ENCODE measurements at regions not wholly inside any gene's neighbourhood (a gene's known extent, or its start where the extent isn't known, plus 50 kb on each side); places are given as distances from the start of the nearest gene placed in this dataset.
"Not testable (repeated sequence)": the region's sequence is repeated elsewhere in the genome, so short reads cannot be mapped to it uniquely, and the experiment has no call there.

DNA sequence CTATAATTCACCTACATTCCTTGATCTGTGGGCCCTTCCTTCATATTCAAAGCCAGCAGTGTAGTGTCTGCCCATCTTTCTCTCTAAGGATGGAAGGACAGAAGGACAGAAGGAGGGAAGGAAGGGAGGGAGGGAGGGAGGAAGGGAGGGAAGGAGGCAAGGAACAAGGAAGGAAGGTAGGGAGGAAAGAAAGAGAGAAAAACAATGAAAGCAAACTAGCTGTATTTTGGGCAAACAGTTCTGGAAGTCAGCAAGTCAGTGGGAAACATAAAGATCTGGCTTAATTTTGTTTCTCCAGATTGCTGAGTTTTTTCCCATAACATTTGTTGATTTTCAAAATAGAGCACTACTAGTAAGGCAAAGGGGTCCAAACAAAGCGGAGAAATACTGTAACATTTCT is 555.2 kb upstream of the EPHA5 start:
- no peak for DNase-seq

- no peak for DNase-seq
These were observed 552.9 kb upstream of the EPHA5 start for GRCh38 chr4:66223068-66223703.

DNA sequence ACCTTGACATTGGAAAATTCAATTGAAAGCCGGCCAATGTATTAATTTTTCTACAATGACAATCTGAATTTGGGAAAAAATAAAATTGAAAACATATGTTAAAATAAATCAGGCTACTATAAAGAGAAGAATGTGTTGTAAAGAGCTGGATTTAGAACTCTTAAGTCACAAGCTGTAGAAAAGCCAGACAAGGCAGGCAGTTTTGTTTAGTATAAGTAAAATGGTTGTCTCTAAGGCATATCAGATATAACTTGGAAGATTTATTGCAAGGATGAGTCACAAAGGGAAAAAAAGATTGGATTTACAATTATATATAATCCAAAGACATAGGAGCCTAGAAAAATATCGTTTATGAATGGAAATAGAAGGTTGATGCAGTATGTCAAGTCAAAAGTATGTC is 549.1 kb upstream of the EPHA5 start:
- no peak for DNase-seq

DNA sequence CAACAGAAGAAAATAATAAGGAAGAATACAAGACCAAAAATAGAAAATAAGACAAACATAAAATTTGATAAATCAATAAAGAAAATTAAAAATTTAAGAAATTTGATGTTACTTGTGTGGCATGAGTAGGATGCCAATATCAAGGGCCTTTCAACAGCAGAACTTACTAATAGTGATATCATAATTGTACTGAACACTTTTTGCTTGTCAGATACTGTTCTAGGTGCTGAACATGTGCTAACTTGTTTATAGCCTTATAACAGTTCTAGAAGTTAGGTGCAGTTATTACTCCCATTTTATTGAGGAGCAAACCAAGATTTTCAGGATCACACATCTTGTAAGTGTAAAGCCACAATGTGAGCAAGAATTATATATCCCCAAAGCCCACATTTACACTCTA is 546.0 kb upstream of the EPHA5 start:
- DNase-seq, result no peak

- no peak for DNase-seq
These were observed 542.2 kb upstream of the EPHA5 start for GRCh38 chr4:66212489-66212888.

- no peak for DNase-seq
These were observed 534.4 kb upstream of the EPHA5 start for GRCh38 chr4:66204534-66205247.

- DNase-seq, result no peak
These were observed 532.6 kb upstream of the EPHA5 start for GRCh38 chr4:66202870-66203269.

GRCh38 chr4:66197451-66197850 is 527.2 kb upstream of the EPHA5 start:
- DNase-seq, result no peak

DNA sequence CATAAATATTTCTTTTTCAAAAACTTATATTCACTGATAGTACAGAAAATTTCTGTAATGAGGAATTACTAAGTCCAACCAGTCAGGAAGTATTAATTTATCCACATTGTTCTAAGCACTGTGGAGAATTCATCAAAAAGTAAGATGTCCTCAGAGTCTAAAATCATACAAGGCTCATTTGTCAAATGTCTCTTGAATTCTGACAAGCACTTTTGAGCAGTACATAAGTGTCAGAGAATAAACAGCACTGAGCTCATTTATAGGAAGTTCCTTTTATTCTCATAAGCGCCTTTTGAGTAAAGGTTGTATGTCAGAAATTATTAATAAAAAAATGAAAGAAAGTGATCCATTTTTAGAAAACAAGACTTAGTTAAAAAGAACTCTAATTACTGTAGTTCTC is 523.2 kb upstream of the EPHA5 start:
- no peak for DNase-seq

DNA sequence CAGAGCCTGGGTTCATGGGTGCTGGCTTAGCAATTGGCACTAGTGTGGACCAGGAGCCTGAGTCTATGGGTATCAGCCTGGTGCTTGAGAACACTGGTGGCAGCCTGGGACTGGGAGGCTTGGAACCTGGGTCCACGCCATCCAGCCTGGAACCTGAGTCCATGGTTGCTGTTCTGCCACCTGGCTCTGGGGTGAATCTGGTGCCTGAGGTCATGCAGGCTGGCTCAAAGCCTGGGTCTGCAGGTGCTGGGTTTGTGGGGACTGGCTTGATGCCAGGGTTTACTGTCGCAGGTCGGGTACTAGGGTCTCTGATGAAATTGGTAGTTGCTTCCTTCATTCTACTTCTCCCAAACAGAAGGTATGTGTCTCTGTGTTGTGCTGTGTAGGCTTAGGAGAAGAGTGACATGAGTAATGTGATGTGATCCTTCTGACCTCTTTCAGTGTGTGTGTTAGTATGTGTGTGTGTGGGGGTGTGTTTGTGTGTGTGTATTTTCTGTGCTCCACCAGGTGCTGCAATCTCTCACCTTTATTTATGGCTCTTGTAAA is 517.0 kb upstream of the EPHA5 start:
- no peak for DNase-seq

DNA sequence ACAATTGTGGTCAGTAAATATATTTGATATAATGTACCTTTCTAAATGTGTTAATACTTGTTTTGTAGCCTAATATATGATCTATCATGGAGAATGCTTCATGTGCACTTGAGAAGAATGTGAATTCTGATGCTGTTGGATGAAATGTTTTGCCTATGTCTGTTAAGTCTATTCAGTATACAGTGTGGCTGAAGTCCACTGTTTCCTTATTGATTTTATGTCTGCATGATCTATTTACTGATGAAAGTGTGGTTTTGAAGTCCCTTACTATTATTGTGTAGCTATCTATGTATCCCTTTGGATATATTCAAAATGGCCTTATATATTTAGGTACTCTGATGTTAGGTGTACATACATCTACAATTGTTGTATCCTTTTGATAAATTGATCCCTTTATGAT is 515.8 kb upstream of the EPHA5 start:
- no peak for DNase-seq

- no peak for DNase-seq
These were observed 512.3 kb upstream of the EPHA5 start for GRCh38 chr4:66182636-66183035.

- DNase-seq, result no peak
These were observed 508.6 kb upstream of the EPHA5 start for GRCh38 chr4:66178906-66179305.

DNA sequence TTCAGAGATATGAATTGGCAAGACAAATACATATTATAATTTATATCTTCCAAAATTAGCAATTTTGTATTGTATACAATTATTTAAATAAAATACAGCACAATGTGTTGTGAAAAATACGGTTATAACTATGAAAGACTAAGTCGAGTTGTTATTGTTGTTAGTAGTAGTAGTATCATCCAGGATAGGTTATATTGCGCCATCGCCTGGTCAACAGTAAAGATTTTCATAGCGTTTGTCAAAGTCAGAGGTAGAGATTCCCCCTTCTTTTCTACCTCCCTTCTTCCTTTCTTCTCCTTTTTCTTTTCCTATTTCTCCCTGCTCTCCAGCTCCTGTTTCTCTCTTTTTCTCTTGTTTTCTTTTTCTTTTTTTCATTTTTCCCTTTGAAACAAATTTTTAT is 499.1 kb upstream of the EPHA5 start:
- DNase-seq, result no peak

GRCh38 chr4:66164869-66165268 is 494.6 kb upstream of the EPHA5 start:
- DNase-seq, result no peak

DNA sequence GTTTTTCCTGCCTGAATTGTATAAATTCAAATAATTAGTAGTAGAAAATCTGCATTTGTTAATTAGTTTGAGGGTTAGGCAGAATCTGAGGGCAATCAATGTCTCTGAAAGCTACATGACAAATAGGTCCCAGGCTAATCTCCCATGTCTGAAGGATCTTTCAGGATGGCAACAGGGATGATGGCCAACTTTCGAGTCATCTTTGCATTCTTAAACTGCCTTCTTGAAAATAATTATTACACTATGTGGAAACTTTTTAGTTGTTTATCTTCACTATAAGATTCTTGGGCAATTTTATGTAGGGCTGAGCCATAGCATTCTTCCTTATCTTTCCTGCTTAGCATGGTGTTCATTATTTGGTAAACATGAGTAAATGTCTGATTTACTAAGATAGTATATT is 490.3 kb upstream of the EPHA5 start:
- DNase-seq, result no peak

DNA sequence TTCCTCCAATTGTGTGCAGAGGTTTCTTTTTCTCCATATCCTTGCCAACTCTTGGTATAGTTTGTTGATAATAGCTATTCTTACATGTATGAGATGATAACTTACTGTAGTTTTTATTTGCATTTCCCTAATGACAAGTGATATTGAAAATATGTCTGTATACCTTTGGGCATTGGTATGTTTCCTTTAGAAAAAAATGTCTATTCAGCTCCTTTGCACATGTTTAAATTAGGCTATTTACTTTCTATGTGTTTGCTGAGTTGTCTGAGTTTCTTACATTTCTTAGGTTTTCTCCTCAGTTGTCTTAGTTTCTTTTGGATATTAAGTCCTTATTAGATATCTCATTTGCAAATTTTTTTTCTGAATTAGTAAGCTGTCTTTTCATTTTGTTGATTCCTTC is 487.3 kb upstream of the EPHA5 start:
- no peak for DNase-seq

DNA sequence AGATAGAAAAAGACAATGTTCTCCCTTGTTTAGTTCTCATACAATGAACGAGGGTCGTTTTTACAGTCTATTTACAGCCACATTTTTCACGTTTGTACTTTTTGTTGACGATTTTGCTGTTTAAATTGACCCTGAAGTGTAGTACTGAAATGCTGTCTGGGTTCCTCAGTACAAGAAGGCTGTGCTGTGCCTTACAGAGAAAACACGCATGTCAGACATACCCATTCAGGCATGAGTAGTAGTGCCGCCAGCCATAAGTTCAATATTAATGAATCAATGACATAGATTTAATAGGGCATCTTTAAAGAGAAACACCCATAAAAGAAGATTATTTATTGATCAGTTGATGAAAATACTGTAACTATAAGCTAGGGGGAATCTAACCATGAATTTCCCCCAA is 459.8 kb upstream of the EPHA5 start:
- no peak for DNase-seq

DNA sequence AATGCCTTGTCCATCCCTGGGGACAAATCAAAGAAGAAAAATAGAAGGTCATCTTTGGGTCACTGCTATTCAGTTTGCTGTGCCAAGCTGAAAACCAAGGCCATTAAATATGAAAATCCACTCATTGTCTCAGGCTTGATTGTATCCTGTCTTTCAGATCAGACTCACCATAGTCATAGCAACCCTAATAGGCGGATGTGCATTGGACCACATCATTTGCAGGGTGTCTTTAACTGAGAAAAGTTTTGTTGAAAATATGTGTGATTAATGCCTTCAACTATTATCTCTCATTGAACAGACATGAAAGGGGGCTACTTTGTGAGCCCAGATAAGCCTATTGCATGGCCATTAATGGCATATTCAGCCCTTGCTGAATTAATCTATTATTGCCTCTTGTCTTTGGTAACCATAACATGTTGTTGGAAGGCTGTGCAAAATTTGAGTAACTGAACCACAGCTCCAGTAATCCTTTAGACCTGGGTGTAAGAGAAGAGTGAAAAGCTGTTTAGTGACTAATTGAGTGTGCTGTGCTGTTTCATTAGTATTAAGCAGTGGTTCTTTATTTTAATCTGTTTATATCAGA is 453.6 kb upstream of the EPHA5 start:
- no peak for DNase-seq

DNA sequence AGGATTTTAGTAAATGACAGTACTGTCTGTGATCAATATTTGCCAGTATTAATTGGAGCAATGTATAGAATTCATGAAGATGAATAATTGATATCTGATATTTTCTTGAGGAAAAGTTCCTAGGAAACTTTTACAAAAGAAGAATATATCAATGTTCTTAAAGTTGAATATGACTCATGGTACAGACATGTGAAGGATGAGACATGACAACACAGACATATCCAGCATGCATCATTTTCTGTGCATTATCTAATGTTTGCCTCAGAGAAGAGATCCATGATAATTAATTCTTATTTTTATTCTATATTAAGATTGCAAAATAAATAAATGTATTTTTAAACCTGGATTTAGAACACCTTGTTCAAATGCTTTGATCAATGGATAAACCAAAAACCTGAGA is 452.9 kb upstream of the EPHA5 start:
- DNase-seq, result no peak

- not testable (repeated sequence) for DNase-seq
These were observed 444.9 kb upstream of the EPHA5 start for GRCh38 chr4:66115231-66115630.

DNA sequence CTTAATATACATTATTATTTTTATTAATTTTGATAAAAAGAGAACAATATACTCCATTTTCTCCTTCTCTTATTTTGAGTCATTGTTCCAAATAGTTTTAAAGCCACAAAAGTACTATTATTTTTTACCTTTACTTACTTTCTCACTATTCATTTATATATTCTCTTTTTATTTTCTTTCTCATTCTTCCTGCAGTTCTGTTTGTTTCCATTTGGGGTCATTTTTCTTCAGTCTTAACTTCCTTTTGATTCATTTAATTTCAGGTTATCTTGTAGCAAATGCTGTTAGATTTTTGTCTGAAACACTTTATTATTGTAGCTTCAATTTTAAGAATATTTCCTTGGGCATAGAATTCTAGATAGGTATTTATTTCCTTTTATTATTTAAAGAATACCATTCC is 438.6 kb upstream of the EPHA5 start:
- DNase-seq, result no peak

- no peak for DNase-seq
These were observed 426.9 kb upstream of the EPHA5 start for GRCh38 chr4:66097218-66097617.

- DNase-seq, result no peak
These were observed 424.8 kb upstream of the EPHA5 start for GRCh38 chr4:66095065-66095464.

Data from activated CD4-positive, CD25-positive, alpha-beta regulatory T cell treated with anti-CD3 and anti-CD28 coated beads, Interleukin-2, amount 50 U/mL, for 72 hours (primary cell).